Stimulated activated CD8-positive, alpha-beta memory T cell treated with anti-CD3 and anti-CD28 coated beads, Interleukin-2, amount 100 ng/mL, for 1 hour (primary cell): ENCODE measurements at regions not wholly inside any gene's neighbourhood (a gene's known extent, or its start where the extent isn't known, plus 50 kb on each side); places are given as distances from the start of the nearest gene placed in this dataset.

Experiments used
- DNase-seq, 2 donors: peaks; one replicate each; pipeline ENCODE4 v3.0.0-alpha.2; 2020; ENCODE audit warnings: low read depth in 2 of 2

DNA sequence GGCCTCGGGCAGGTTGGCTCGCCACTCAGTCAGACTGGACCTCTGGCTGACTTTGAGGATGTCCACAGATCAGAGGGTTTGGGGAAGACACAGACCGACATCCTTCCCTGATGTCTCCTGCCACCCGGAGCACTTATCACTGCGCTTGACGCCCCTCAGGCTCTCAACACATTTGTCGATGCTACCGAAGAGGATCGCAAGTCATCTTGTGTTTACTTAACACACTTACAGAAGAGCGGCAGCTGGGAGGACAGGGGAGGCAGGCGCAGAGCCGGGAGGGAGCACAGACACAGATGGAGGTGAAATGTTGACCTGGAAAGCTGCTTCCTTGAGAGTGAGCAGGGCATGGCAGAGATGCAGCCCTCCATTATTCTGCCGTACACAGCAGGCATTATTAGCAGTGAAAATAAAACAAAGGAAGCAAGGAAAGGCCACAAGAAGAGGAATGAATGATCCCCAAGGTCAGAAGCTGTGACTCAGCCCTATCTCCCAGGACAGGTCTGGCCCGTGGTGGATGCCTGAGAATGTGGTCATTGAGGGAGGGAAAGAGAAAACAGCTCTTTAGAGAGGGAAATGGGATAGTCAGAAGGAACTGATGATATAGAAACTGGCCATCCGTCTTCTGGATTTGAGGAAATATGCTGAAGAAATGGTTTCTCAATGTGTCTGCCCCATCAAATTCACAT is 549.5 kb upstream of the ARGLU1 start:
- no peak for DNase-seq

DNA sequence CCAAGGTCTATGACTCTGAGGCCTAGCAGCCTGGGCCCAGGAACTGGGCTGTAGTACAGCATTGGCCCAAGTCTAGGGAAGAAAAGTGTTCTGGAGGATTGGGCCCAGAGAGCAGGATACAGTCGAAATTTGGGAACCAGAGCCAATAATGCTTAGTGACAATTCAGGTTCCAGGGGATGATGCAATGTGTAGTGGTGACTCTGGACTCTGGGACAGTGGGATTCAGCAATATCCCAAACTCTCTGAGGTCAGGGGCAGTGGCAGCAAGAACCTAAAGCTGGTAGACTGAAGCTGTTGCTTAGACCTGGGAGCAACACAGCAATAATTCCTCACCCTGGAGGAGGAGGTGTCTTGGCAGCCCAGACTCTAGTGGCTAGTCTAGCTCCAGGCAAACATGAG is 545.5 kb upstream of the ARGLU1 start:
- DNase-seq: no peak

DNA sequence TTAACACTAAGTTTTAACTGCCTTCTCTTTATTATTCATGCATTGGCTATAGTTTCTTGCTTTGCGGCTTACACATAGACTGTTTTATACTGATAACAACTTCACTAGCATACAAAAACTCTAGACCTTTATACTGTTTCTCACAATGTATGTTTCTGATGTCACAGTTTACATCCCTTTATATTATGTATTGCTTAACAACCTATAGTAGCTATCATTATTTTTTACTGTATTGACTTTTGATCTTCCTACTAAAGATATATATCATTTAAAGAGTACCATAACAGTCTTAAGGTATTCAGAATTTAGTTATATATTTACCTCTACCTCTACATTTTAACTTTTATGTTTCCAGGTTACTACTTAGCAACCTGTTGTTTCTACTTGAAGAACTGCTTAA is 543.3 kb upstream of the ARGLU1 start:
- no peak for DNase-seq

DNA sequence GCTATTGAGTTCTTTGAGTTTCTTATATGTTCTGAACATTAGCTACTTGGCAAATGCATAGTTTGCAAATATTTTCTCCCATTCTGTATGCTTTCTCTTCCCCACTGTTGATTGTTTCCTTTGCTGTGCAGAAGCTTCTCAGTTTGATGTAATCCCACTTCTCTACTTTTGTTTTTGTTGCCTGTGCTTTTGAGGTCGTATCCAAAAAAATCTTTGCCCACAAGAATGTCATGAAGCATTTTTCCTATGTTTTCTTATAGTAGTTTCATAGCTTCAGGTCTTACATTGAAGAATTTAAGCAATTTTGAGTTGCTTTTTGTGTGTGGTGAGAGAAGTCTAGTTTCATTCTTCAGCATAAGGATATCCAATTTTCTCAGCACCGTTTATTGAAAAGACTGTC is 536.7 kb upstream of the ARGLU1 start:
- no peak for DNase-seq

DNA sequence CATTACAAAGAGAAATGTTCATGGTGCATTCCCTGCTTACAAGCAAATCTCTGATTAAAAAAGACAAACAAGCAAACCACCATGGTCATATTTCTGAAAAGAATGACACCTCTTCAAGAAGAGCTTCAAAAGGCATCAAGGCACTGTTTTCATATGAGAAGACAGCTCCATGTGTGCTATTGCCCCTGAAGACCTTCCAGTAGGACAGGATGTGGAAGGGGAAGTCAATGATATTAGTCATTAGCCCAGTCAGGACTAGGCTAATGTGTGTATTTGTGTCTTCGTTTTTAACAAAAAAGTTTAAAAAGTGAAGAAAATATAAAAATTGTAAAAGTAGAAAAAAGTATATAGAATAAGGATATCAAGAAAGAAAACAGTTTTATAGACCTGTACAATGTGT is 534.7 kb upstream of the ARGLU1 start:
- DNase-seq: no peak

DNA sequence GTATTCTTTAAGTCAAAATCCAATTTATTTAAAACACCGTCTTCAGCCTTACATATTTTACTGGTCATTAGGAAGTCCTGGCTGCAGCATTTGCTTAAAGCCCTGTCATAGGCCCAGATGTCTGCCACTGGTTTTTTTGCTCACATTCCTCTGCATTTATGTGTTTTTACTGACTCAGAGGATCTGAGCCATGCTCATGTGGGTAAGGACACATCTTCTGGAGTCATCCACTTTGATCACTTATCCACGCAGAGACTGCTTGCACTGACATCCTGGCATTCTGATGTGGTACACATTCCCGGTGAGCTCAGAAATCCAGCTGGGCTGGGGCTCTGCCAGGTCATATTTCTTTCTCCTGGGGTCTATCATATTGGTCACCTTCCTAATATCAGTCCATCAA is 531.7 kb upstream of the ARGLU1 start:
- DNase-seq: no peak

DNA sequence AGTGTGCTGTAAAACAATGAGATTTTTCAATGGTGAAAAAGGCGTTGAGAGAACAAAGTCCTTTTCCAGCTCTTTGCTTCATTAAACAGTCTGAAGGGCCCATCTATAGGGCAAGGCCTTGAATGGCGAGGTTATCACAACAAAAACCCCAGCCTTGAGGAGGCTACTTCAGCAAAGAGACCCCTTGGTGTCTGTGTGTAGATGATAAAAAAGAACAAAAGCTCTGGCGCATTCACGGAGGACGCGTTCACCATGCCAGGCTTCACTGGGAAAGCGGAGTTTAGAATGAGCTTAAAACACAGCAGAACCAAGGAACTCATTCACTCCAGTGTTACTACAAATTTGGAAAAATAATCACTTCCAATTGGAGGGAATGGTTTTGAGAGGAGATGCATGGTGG is 530.0 kb upstream of the ARGLU1 start:
- DNase-seq: no peak

DNA sequence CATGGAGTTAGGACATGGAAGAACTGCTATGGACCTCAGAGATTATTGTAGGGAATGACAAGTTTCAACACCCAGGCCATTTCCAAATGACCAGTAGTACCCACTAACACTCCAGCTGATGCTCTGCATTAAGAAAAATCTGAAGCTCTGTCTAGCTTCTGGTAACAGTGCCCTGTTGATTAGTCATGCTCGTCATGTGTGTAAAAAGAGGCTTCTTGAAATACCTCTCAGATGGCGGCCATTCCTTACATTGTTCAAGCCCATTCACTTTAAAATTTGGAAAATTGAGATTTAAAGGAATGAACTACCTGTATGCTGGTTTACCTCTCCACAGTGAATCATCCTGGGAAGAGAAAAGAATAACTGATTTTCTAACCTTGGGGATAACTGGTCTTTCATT is 527.9 kb upstream of the ARGLU1 start:
- no peak for DNase-seq

DNA sequence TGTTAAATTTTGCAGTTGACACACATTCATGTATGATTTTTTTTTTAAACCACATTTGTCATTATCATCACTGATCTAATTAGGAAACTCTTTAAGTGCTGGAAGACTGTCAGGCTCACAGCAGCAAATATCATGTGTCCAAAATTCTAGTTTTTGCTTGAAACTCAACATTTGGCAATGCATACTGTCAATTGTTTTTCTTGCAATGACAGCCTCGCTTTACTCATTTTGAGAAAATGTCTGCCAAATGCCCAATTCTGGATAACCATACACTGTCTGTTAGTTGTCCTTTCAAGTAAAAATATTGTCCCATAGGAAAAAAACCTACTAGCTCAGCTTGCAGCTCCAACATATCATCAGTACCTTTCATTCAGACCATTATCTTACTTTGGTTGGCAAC is 523.9 kb upstream of the ARGLU1 start:
- DNase-seq: no peak

DNA sequence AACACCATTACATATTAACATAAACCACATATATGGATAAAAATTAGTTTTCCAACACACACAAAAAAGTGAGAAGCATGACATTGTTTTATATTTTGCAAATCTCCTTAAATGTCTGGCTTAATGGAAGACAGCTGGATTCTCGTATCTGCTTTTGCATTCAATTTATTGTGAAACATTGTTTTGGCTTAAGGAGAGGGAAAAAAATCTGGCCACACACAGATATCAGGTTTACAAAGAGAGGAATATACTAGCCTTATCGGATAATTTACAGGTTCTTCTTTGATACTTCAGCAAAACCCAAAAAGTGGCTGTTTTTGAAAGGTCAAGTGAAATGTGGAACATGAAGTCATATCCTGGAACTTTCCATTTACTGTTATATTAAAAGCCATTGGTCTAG is 523.5 kb upstream of the ARGLU1 start:
- no peak for DNase-seq

DNA sequence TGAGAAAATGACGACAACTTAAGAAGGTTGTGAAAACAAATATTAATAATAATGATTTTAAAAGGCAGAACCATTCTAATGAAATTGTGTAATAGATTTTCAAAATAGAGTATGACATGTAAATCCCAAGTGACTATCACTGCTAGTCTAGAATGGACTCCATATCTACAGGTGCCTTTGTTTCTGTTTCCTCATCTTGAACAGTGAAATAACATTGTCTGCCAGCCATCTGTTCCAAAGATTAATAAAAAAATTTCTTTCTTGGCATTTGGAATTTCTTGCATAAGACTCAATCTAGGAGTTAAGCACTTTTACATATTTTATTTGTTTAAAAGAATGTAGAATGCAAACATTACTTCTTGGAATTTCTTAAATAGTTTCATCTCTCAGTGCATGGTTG is 520.1 kb upstream of the ARGLU1 start:
- no peak for DNase-seq

DNA sequence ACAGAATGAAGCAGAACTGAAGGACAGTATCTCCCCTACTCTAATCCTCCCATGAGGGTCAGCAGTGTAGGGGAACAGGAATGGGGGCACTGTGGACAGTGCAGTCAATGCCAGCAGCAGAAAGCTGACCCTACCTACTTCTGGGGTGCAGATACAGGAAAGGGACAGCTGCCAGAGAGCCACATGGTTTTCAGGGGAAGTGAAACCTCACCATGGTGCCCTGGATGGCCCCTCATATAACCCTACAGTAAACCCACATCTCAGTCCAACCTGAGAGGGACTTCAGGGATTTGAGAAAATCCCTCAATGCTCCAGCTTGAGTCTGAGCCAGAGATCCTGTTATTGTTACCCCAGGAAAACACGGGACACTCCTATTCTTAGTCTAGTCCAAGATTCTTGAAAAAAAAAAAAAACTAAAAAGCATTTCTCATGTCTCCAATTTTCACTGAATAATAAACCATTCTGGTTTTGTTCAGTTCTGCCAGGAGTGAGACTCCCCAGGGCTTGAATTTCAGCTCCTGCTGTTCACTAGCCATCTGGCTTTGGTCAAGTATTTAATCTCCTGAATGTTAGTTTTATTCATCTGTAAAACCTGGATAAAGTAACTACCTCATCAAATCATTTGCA is 511.6 kb upstream of the ARGLU1 start:
- DNase-seq: no peak

DNA sequence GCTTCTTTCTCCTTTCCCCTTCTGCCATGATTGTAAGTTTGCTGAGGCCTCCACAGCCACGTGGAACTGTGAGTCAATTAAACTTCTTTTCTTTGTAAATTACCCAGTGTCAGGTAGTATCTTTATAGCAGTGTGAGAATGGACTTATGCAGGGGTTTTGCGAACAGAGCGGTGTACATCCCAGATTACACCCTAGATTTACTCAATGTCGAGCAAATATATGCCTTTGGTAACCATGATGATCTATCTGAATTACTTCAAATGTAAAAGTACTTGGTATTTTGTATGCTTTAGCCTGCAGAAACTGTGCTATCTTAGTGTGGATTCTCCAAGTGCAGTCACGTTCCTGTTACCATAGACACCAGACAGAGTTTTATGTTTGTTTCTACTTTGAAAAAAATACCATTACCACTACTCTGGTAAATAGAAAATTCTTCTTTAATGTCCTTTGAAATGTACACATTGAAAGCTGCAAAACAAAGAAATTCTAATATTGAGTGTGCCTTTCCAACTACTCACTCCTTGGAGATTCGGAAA is 510.4 kb upstream of the ARGLU1 start:
- no peak for DNase-seq

DNA sequence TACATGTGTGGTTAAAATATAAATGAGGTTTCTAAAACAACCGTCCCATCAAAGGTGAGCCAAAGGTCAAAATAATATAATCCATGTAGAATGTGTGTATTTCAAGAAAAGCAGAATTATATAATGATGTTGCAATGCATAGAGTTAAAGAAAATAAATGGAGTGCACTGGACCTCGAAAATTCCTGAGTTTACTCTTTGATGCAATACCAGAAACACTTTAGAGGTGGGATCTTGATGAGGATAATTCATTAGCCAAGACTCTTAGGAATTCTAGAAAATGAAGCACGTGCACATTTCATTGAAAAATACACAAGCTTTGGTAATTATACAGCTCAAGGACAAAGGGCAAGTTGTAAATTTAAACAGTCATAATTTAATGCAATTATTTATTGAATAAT is 508.9 kb upstream of the ARGLU1 start:
- no peak for DNase-seq

DNA sequence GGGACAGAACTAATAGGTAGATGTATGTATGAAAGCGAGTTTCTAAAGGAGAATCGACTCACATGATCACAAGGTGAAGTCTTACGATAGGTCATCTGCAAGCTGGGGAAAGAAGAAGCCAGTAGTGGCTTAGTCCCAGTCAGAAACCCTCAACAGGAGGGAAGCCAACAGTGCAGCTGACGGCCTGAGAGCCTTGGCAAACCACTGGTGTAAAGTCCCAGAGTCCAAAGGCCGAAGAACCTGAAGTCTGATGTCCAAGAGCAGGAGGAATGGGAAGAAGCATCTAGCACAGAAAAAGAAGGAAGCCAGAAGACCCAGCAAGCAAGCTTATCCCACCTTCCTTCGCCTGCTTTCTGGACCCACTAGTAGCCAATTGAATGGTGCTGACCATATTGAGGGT is 507.6 kb upstream of the ARGLU1 start:
- DNase-seq: no peak

DNA sequence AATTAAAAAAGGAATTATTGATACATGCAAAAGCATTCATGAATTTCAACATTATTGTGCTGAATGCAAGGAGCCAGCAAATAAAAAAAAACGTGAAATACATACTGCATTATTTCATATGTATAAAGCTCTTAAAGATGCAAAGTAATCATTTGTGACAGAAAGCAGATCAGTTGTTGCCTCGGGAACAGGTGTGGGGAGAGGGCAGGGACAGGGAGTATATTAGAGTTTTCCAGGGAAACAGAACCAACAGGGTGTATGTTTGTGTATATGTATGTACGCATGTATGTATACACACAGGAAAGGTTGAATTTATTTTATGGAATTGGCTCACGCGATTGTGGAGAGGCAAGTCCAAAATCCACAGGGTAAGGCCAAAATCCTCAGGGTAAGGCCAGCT is 502.9 kb upstream of the ARGLU1 start:
- DNase-seq: no peak

DNA sequence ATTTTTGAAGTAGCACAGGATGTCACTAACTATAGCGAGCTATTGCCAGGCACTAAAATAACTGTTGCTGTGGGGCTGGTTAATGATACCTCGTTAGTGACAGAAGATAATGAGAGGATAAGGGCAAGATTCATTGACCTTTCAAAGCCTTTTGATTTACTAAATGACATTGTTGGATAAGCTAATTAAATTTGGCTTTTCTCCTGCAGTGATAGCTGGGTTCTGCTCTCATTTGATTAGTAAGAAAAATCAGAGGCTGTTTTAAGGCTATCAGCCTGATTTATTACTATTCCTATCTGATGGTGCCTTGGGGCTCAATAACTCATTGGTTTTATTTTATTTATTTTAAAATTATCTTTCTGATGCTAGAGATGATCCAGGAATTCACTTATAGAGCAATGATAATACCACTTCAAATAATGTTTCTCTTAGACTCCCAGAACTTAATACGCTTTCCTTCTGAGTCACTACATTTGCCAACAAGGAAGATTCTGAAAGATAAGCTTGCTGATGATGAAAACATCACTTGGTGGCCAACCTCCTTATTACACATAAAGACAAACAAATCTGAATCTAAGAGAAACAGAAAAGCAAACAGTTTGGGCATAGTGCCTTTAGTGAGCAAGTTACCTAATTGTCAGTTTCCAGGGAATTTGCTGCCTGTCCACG is 501.3 kb upstream of the ARGLU1 start:
- no peak for DNase-seq

DNA sequence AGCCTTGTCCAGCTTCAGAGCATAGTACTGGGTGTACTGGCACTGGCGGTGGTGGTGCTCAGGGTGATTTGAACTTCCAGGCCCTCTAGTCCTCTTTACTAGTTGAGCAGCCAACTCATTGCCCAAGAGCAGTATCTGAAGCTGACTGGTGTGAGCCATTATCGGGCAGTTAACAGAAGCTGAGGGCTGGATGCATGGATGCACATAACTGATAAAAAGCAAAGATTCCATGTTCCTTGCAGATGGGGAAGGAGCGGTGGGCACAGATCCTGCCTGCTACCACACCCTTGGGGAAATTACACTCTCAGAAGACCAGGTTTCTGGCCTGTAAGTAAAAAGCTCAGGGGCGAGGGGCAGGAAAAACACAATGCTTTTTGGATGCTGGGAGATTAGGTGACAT is 499.4 kb upstream of the ARGLU1 start:
- DNase-seq: no peak

DNA sequence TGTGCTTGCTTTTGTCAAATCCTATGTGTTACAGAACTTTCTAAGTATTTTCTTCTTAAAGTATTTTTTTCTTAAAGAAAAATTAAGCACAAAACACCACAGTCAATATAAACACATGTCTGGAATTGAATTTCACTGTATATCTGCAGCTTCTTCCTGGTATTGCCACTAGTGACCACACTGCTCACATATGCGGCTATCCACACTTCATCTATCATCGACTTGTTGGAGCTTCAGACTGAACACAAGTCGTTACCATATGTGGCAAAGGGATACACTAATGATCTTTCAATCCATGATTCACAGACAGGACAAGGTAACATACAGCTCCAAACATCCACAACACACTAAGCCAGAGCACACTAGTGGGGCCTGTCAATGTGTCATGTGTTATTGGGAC is 498.4 kb upstream of the ARGLU1 start:
- DNase-seq: no peak

DNA sequence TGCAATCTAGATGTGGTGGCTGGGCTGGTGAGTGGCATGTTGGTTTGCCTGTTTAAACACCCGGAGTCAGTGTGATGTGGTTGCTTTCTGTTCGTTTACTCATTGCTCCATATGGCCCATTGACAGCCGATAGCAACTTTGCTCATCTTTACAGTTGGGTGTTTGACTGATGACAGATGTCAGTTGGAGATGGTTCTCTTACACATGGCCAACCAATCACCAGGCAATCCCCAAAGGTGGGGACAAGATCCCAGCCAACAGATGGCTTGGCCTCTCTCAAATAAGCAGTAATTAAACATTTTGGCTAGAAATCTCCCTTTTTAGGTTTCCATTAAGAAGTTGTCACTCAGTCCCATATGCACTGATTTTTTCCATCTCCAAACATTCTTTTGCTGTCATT is 497.1 kb upstream of the ARGLU1 start:
- no peak for DNase-seq

DNA sequence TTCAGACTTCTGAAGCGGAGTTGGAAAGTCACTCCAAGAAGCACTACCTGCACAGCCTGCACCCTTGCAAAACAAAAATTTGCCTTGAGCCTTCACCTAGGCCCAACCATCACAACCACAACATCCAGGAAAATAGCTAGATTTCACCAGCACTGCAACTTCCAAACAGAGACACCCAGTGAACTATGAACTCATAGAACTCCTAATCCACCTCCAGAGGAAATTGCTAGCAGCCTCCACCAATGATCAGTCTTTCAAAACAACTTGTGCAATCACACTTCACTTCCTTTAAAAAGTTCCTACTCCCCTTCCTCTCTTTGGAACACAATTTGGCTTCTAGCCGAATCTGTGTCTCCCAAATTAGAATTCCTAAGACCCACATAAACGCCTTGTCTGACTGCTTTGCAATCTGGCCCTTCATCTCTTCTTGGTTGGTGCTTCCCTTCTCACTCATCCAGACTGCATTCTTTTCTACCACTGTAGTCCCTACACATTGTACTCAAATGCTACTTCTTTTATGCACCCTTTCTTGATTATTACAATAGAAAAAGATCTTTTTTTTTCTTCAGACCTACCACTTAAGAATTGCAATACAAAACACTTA is 489.2 kb upstream of the ARGLU1 start:
- no peak for DNase-seq

DNA sequence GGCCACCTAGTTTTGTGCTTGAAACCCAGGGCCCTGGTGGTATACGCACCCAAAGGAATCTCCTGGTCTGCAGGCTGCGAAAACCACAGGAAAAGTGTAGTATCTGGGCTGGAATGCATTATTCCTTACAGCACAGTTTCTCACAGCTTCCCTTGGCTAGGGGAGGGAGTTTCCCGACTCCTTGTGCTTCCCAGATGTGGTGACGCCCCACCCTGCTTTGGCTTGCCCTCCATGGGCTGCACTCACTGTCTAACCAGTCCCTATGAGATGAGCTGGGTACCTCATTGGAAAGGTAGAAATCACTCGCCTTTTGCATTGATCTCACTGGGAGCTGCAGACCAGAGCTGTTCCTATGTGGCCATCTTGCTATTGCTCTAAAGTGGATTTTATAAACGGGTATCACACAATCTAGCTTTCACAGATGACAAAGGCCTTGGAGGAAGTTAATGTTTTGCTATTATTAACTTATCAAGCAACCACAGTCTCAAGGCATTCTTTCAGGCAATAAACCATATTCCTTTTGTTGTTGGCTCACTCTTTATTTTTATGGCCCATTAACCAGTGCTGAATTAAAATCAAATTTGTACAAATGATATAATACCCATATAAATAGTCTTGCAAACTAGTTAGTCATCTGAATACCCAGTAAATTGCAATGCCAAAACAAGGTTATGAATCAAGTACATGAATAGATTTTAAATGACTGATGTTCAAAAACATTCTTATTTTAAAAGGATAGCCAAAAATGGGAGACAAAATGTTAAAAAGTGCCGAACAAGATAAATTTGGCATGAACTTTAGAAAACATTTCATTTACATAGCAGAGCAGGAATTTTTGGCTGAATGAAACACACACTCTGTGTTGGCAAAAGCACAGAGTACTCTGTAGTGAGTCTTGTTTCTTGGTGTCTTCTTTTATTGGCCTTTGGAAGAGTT is 475.4 kb upstream of the ARGLU1 start:
- DNase-seq: no peak
